ENCODE measurements at regions not wholly inside any gene's neighbourhood (a gene's known extent, or its start where the extent isn't known, plus 50 kb on each side); places are given as distances from the start of the nearest gene placed in this dataset.
"Not testable (repeated sequence)": the region's sequence is repeated elsewhere in the genome, so short reads cannot be mapped to it uniquely, and the experiment has no call there.

DNA sequence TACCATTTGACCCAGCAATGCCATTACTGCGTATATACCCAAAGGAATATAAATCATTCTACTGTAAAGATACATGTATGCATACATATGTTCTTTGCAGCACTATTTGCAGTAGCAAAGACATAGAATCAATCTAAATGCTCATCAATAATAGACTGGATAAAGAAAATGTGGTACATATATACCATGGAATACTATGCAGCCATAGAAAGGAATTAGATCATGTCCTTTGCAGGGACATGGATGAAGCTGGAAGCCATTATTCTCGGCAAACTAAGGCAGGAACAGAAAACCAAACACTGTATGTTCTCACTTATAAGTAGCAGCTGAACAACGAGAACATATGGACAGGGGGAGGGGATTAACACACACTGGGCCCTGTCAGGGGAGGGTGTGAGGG lies 54.8 kb upstream of the ZNF30 start:
- not testable (repeated sequence) for H3K4me3 ChIP-seq (ENCODE audit: insufficient read depth, low read depth, low read length); H3K27me3 ChIP-seq (ENCODE audit: control insufficient read depth, insufficient read depth, low read length); DNase-seq; H3K36me3 ChIP-seq (replicated peaks; ENCODE audit: control insufficient read depth, insufficient read depth, low read length)

DNA sequence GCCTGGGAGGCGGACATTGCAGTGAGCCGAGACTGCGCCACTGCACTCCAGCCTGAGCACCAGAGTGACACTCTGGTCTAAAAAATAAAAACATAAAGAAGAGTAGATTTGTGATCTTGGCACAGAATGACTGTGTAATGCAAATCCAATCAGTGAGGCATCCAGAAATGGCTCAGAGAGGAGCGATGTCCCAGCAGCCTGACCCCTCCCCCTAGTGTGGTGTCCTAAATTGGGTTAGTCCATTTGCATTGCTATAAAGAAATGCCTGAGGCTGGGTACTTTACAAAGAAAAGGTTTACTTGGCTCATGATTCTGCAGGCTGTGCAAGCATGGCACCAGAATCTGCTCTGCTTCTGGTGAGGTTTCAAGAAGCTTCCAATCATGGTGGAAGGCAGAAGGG lies 59.1 kb upstream of the ZNF30 start:
- no peak for DNase-seq
- no peak overlapping the region for H3K4me3 ChIP-seq (ENCODE audit: insufficient read depth, low read depth, low read length)
- H3K36me3 ChIP-seq (replicated peaks; ENCODE audit: control insufficient read depth, insufficient read depth, low read length) = no peaks in the 10 kb centered on the region
- H3K27me3 ChIP-seq (ENCODE audit: control insufficient read depth, insufficient read depth, low read length) = no peaks in the 10 kb centered on the region

DNA sequence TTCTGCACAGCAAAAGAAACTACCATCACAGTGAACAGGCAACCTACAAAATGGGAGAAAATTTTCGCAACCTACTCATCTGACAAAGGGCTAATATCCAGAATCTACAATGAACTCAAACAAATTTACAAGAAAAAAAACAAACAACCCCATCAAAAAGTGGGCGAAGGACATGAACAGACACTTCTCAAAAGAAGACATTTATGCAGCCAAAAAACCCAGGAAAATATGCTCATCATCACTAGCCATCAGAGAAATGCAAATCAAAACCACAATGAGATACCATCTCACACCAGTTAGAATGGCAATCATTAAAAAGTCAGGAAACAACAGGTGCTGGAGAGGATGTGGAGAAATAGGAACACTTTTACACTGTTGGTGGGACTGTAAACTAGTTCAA lies 61.5 kb upstream of the ZNF30 start:
- DNase-seq; H3K27me3 ChIP-seq (ENCODE audit: control insufficient read depth, insufficient read depth, low read length); H3K36me3 ChIP-seq (replicated peaks; ENCODE audit: control insufficient read depth, insufficient read depth, low read length); H3K4me3 ChIP-seq (ENCODE audit: insufficient read depth, low read depth, low read length): not testable (repeated sequence)

DNA sequence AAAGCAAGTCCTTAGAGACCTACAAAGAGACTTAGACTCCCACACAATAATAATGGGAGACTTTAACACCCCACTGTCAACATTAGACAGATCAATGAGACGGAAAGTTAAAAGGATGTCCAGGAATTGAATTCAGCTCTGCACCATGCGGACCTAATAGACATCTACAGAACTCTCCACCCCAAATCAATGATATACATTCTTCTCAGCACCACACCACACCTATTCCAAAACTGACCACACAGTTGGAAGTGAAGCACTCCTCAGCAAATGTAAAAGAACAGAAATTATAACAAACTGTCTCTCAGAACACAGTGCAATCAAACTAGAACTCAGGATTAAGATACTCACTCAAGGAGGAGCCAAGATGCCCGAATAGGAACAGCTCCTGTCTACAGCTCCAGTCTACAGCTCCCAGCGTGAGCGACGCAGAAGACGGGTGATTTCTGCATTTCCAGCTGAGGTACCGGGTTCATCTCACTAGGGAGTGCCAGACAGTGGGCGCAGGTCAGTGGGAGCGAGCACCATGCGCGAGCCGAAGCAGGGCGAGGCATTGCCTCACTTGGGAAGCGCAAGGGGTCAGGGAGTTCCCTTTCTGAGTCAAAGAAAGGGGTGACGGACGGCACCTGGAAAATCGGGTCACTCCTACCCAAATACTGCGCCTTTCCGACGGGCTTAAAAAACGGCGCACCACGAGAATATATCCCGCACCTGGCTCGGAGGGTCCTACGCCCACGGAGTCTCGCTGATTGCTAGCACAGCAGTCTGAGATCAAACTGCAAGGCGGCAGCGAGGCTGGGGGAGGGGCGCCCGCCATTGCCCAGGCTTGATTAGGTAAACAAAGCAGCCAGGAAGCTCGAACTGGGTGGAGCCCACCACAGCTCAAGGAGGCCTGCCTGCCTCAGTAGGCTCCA lies 66.6 kb upstream of the ZNF30 start:
- H3K4me3 ChIP-seq (ENCODE audit: insufficient read depth, low read depth, low read length) = peak overlapping the region; percentile 40
- not testable (repeated sequence) for H3K27me3 ChIP-seq (ENCODE audit: control insufficient read depth, insufficient read depth, low read length); DNase-seq; H3K36me3 ChIP-seq (replicated peaks; ENCODE audit: control insufficient read depth, insufficient read depth, low read length)

DNA sequence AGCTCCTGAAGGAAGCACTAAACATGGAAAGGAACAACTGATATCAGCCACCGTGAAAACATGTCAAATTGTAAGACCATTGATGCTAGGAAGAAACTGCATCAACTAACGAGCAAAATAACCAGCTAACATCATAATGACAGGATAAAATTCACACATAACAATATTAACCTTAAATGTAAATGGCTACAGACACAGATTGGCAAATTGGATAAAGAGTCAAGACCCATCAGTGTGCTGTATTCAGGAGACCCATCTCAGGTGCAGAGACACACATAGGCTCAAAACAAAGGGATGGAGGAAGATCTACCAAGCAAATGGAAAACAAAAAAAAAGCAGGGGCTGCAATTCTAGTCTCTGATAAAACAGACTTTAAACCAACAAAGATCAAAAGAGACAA lies 67.4 kb upstream of the ZNF30 start:
- H3K27me3 ChIP-seq (ENCODE audit: control insufficient read depth, insufficient read depth, low read length); DNase-seq; H3K4me3 ChIP-seq (ENCODE audit: insufficient read depth, low read depth, low read length); H3K36me3 ChIP-seq (replicated peaks; ENCODE audit: control insufficient read depth, insufficient read depth, low read length): not testable (repeated sequence)

DNA sequence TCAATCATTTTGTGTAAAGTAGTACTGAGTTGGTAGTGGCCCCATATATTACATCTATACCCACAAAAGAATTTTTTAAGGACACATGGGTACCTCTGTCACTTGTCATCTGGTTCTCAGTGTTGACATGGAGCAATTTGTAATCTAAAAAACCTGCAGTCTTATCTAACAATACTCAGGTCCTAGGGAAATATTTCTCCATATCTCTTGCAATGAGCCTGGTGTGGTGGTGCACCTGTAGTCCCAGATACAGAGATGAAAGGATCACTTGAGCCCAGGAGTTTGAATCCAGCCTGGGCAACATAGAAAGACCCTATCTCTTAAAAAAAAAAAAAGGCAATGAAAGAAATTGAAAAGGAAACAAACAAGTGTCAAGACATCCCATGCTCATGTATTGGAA lies 70.7 kb upstream of the ZNF30 start:
- no peak for DNase-seq
- no peaks in the 10 kb centered on the region for H3K36me3 ChIP-seq (replicated peaks; ENCODE audit: control insufficient read depth, insufficient read depth, low read length)
- no peak overlapping the region for H3K4me3 ChIP-seq (ENCODE audit: insufficient read depth, low read depth, low read length)
- H3K27me3 ChIP-seq (ENCODE audit: control insufficient read depth, insufficient read depth, low read length) = no peaks in the 10 kb centered on the region

DNA sequence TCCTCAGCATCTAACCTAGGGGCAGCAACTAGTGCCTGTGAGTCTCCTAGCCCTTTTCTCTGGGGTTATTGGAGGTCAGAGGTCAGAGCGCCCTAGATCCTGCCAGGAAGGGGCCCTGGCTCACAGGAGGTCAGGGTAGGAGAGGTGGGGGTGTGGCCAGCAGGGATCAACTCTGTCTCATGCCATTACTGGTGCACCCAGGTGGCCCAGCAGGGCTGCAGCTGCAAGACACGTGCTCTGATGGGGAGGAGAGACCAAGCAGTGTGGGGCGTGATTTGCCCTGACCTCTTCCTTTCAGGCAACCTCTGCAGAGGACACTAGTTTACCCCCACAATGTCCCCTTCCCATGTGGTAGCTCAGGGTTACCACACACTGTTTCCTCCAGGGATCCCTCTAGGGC lies 73.3 kb upstream of the ZNF30 start:
- Histone ChIP-seq H3K36me3 (replicated peaks; ENCODE audit: control insufficient read depth, insufficient read depth, low read length) (no peaks in the 10 kb centered on the region), H3K27me3 (ENCODE audit: control insufficient read depth, insufficient read depth, low read length) (no peaks in the 10 kb centered on the region), H3K4me3 (ENCODE audit: insufficient read depth, low read depth, low read length) (no peak overlapping the region)
- no peak for DNase-seq

DNA sequence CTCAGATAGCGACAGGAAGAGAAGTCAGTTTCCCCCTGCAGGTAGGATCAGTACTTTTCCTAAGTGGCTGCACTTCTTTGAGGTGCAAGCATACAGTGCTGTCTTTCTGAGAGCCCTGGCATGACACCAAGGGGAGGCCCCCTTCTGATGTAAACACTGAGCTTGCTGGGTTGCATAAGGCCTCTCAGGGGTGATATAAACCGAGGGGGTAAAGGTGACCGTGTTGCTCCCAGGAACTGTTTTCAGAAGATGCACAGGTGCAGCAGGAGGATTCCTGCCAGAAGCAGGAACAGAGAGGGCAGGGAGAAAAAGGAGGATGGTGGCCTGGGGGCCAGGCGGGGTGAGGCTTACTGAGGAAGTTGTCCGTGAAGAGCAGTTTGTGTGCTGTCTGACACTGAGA lies 74.0 kb upstream of the ZNF30 start:
- no peak for DNase-seq
- H3K36me3 ChIP-seq (replicated peaks; ENCODE audit: control insufficient read depth, insufficient read depth, low read length) = no peaks in the 10 kb centered on the region
- no peak overlapping the region for H3K4me3 ChIP-seq (ENCODE audit: insufficient read depth, low read depth, low read length)
- no peaks in the 10 kb centered on the region for H3K27me3 ChIP-seq (ENCODE audit: control insufficient read depth, insufficient read depth, low read length)

DNA sequence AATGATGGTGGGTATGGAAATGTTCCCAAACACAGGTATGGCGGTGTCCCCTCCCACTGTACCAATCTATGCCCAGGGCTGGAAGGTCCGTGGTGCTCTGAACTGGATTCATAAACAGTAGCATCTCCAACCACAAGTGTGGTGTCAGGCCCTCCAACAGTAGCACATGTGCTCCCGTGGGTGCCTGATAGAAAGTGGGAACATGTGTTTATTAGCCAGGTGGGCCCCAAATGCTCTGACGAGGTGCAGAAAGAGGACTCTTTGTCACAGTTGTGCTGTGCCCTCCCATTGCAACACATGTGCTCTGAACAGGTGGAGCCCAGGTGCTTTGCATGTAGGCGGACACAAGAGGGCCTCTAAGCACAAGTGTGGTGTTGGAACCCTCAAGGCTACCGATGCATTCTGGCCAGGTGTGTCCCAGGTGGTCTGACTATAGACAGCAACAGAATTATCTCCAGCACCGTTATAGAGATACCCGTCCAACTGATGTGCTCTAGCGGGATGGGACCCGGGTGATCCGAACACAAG lies 75.4 kb upstream of the ZNF30 start:
- peak; percentile 50 for DNase-seq
- no peaks in the 10 kb centered on the region for H3K27me3 ChIP-seq (ENCODE audit: control insufficient read depth, insufficient read depth, low read length)
- H3K4me3 ChIP-seq (ENCODE audit: insufficient read depth, low read depth, low read length) = no peak overlapping the region
- no peaks in the 10 kb centered on the region for H3K36me3 ChIP-seq (replicated peaks; ENCODE audit: control insufficient read depth, insufficient read depth, low read length)

DNA sequence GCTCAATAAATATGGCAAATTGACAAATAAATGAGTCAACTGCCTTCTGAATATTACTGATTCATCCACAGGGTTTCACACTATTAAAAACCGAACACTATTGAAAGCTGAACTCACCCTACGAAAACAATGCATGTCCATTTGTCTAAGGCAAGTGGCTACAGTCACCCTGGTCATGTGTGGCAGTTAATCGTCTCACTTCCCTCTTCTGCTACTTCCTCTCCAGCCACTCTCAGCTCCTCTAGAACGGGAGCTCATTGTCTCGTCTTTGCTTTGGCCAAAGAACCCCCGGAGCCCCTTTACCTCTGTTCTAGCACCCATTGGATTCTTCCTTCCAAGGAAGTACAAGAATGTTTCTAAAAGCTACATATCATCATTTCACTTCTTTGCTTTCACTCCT lies 74.4 kb upstream of the ZNF599 start:
- DNase-seq = no peak
- Histone ChIP-seq H3K4me3 (ENCODE audit: insufficient read depth, low read depth, low read length) (no peak overlapping the region), H3K27me3 (ENCODE audit: control insufficient read depth, insufficient read depth, low read length) (no peaks in the 10 kb centered on the region), H3K36me3 (replicated peaks; ENCODE audit: control insufficient read depth, insufficient read depth, low read length) (no peaks in the 10 kb centered on the region)

DNA sequence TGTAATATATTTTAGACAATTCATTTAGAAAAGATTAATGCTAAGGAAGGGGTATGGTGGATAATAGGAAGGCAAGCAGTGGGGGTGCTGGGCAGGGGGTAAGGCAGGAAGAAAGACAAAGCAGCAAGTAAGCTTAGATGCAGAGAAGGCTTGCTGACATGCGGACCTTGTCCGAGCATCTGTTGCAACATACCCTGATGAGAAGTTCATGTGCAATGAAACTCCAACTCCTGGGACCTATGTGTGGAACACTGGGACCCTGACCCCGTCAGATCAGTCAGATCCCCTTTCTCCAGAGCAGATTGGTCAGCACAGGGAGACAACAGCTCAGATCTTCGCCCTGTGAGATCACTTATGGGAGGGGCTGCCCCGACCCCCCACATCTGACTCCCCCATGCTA lies 71.3 kb upstream of the ZNF599 start:
- Histone ChIP-seq H3K4me3 (ENCODE audit: insufficient read depth, low read depth, low read length) (no peak overlapping the region), H3K36me3 (replicated peaks; ENCODE audit: control insufficient read depth, insufficient read depth, low read length) (no peaks in the 10 kb centered on the region), H3K27me3 (ENCODE audit: control insufficient read depth, insufficient read depth, low read length) (peaks cover 7% of the 10 kb centered on the region)
- DNase-seq = no peak

DNA sequence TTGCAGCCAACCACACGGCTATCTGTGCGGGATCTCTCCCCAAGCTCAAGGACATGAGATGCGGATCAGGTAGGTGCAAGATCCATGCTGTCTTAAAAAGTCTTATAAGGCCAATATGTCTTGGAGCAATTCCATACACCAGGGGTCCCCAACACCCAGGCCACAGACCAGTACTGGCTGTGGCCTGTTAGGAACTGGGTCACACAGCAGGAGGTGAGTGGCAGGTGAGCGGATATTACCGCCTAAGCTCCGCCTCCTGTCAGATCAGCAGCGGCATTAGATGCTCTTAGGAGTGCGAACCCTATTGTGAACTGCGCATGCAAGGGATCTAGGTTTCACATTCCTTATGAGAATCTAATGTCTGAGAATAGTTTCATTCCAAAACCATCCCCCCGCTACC lies 68.8 kb upstream of the ZNF599 start:
- H3K4me3 ChIP-seq (ENCODE audit: insufficient read depth, low read depth, low read length) = no peak overlapping the region
- H3K36me3 ChIP-seq (replicated peaks; ENCODE audit: control insufficient read depth, insufficient read depth, low read length) = no peaks in the 10 kb centered on the region
- peaks cover 16% of the 10 kb centered on the region for H3K27me3 ChIP-seq (ENCODE audit: control insufficient read depth, insufficient read depth, low read length)
- peak; percentile 35 for DNase-seq

DNA sequence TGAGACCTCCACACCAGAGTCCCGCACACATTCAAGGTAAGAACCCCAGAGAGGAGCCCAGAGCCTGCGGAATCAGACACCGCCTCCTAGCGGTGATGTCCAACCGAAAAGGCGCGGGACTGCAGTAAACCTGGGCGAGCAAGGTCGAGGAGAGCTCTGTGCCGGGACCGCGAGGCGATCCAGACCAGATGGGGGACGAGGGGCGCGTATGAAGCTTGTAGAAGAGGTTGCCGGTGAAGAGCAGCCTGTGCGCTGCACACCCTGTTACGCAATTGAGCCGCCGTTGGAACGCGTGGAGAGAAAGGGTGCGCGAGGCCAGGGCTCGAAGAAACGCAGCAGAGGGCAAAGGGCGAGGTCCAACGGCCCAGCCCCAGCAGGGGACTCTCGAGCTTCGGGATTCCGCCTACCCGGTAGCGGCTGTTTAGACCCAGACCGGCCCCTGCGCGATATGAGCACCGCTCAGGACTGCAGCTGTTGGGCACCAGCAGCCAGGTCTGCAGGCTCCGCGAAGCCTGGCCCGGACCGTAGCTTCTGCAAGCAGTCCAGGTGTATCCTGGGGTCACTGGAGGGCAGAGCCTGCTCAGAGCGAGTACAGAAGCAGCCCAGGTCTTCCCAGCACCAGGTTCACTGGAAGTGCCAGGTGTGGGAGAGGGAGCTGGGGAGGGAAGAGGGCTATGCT lies 65.9 kb upstream of the ZNF599 start:
- H3K4me3 ChIP-seq (ENCODE audit: insufficient read depth, low read depth, low read length) = peak overlapping the region; percentile 39

DNA sequence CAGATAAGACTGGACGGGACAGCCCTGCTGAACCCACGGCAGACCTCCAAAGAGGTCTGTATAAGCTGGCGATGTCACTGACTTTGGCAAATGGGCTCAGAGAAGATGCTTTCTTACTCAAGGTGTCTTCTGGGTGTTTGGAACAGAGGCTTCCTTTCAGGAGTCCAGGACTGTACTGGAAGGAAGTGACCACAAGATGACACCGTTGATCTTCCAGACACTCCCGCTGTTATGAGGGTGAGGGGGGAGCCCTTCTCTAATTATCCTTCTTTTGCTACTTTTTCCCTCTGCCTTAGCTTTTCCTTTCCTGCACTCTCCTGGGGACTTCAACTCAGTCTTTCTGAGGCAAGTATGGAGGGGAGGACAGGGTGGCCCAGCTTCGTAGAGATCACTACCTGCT lies 65.2 kb upstream of the ZNF599 start:
- Histone ChIP-seq H3K4me3 (ENCODE audit: insufficient read depth, low read depth, low read length) (peak overlapping the region; percentile 39), H3K36me3 (replicated peaks; ENCODE audit: control insufficient read depth, insufficient read depth, low read length) (no peaks in the 10 kb centered on the region), H3K27me3 (ENCODE audit: control insufficient read depth, insufficient read depth, low read length) (peaks cover 16% of the 10 kb centered on the region)
- peak; percentile 58 for DNase-seq

More for the DNA sequence above, 65.9 kb upstream of the ZNF599 start:
- peak; percentile 76 for DNase-seq
- Histone ChIP-seq H3K27me3 (ENCODE audit: control insufficient read depth, insufficient read depth, low read length) (peaks cover 16% of the 10 kb centered on the region), H3K36me3 (replicated peaks; ENCODE audit: control insufficient read depth, insufficient read depth, low read length) (no peaks in the 10 kb centered on the region)

DNA sequence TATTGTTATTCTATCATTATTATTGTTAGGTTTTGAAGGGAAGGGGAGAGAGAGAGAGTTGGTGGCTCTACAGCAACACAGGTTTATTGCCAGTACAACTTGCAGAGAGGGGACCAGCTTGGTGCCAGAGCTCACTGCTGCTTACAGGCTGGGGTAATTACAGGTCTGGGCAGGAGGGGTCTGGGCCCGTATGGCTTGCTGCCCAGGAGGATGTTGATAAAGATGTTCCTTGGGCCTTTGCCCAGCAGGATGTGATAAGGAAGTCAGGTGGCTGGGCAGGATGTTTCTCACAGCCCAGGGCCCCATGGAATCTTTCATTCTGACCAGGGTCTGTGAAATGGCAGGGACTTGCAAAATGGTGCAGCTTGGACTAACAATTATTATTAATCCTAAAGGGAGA lies 64.2 kb upstream of the ZNF599 start:
- no peak for DNase-seq
- Histone ChIP-seq H3K27me3 (ENCODE audit: control insufficient read depth, insufficient read depth, low read length) (peaks cover 16% of the 10 kb centered on the region), H3K4me3 (ENCODE audit: insufficient read depth, low read depth, low read length) (no peak overlapping the region), H3K36me3 (replicated peaks; ENCODE audit: control insufficient read depth, insufficient read depth, low read length) (no peaks in the 10 kb centered on the region)
